ENCODE measurements at regions not wholly inside any gene's neighbourhood (a gene's known extent, or its start where the extent isn't known, plus 50 kb on each side); places are given as distances from the start of the nearest gene placed in this dataset.

DNA sequence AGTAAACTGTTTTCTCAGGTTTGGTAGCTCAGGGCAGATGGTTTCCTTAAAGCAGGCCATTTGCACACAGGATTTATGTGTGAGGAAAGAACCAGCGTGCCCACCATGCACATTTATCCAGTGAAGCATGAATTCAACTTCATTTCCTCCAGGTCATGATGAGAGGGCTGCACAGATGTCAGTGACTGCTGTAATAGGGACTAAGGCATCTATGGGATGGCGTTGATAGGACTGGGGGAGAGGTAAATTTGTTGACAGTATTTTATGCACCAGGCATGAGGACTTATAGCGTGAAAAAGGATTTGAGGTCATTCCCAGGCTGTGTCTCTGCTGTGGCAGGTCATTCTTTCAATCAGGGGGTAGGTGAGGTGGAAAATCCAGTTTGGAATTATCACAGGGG, 302.9 kb downstream of the XPNPEP1 start:
- TF ChIP-seq, protein P1, sequence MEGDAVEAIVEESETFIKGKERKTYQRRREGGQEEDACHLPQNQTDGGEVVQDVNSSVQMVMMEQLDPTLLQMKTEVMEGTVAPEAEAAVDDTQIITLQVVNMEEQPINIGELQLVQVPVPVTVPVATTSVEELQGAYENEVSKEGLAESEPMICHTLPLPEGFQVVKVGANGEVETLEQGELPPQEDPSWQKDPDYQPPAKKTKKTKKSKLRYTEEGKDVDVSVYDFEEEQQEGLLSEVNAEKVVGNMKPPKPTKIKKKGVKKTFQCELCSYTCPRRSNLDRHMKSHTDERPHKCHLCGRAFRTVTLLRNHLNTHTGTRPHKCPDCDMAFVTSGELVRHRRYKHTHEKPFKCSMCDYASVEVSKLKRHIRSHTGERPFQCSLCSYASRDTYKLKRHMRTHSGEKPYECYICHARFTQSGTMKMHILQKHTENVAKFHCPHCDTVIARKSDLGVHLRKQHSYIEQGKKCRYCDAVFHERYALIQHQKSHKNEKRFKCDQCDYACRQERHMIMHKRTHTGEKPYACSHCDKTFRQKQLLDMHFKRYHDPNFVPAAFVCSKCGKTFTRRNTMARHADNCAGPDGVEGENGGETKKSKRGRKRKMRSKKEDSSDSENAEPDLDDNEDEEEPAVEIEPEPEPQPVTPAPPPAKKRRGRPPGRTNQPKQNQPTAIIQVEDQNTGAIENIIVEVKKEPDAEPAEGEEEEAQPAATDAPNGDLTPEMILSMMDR (conservative IDR thresholded peaks at IDR 0.05; ENCODE audit: low read depth, low read length) = no peak
- TF ChIP-seq EZH2 (IDR thresholded peaks at IDR 0.05; ENCODE audit: low read length, unreplicated experiment) (no peak), EZH2phosphoT487 (IDR thresholded peaks at IDR 0.05; ENCODE audit: borderline replicate concordance, low read length) (no peak)
